B cell (primary cell): ENCODE measurements at regions not wholly inside any gene's neighbourhood (a gene's known extent, or its start where the extent isn't known, plus 50 kb on each side); places are given as distances from the start of the nearest gene placed in this dataset.

Source experiments
- EZH2 ChIP-seq: IDR thresholded peaks from 2 replicates; pipeline ENCODE4 v1.6.1; 2012; ENCODE audit warnings: borderline replicate concordance, low read depth, mild to moderate bottlenecking, moderate library complexity, low read length; ENCODE audit not compliant: insufficient read depth, poor library complexity, severe bottlenecking
- TF ChIP-seq, protein P1 (sequence below): fragments of 200-600 bp; IDR thresholded peaks from one replicate; pipeline ENCODE4 v1.8.0; 2022; ENCODE audit warnings: antibody characterized with exemption, mild to moderate bottlenecking

GRCh38 chr2:239689410-239689809 is 288.6 kb upstream of the HDAC4 start:
- TF ChIP-seq, protein P1, sequence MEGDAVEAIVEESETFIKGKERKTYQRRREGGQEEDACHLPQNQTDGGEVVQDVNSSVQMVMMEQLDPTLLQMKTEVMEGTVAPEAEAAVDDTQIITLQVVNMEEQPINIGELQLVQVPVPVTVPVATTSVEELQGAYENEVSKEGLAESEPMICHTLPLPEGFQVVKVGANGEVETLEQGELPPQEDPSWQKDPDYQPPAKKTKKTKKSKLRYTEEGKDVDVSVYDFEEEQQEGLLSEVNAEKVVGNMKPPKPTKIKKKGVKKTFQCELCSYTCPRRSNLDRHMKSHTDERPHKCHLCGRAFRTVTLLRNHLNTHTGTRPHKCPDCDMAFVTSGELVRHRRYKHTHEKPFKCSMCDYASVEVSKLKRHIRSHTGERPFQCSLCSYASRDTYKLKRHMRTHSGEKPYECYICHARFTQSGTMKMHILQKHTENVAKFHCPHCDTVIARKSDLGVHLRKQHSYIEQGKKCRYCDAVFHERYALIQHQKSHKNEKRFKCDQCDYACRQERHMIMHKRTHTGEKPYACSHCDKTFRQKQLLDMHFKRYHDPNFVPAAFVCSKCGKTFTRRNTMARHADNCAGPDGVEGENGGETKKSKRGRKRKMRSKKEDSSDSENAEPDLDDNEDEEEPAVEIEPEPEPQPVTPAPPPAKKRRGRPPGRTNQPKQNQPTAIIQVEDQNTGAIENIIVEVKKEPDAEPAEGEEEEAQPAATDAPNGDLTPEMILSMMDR: no peak
- TF ChIP-seq EZH2: no peak
